ENCODE measurements at regions not wholly inside any gene's neighbourhood (a gene's known extent, or its start where the extent isn't known, plus 50 kb on each side); places are given as distances from the start of the nearest gene placed in this dataset.
"Not testable (repeated sequence)": the region's sequence is repeated elsewhere in the genome, so short reads cannot be mapped to it uniquely, and the experiment has no call there.

DNA sequence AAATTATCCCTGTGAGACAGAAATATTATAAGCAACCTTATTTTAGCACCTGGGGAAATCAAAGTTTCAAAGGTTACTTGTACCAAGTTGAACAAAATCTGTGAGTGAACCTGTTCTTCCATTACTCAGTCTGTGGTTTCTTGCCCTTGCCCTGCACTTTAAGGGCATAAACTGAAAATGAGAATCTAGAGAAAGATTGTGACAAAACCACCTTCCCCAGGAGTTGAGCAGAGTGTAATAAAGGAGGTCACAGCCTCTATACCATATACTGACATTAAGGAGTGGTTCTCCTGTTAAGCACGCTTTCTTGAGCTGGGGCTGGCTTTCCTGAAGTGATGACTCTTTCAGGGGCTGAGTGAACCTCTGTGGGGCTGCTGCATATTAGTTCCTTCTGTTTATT lies 143.4 kb downstream of the PDCD6IP start:
- peaks cover 4% of the 10 kb centered on the region for H3K4me1 ChIP-seq (ENCODE audit: insufficient read depth, low read length)
- no peaks in the 10 kb centered on the region for H3K27me3 ChIP-seq (ENCODE audit: insufficient read depth, low read length)
- H3K36me3 ChIP-seq (ENCODE audit: insufficient read depth, low read length) = no peaks in the 10 kb centered on the region
- H3K9me3 ChIP-seq (ENCODE audit: low read length) = no peaks in the 10 kb centered on the region
- H2AFZ ChIP-seq (ENCODE audit: low read depth, low read length) = no peak overlapping the region
- H3K4me3 ChIP-seq (ENCODE audit: low read length) = no peak overlapping the region

DNA sequence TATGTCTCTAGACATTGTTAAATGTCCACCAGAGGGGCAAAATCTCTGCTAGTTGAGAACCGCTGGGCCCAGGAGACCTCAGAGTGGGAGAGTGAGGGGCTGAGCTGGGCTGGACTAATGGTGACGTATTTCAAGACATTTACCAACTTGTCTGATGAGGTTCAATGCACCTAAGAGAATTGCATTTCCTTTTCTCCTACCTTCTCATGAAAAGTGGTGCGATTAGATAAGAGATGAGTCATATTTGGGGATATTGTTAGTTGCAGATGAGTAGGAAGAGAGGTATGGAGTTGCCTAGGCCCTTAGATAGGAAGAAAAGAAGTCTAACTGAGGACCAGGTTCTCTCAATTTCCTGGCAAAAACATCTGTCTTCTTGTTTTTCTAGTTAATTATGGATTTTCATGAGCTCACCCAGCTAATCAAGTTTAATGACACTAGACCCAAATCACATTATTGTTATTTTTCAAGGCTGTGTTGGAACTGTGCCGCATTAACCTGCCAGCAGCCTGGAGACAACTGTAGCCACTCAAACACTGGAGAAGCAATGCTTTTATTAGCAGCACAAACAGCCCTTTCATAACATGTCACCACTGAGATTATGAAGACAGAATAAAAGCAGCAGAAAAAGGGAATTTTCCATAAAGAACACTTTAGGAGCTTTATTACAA lies 144.2 kb downstream of the PDCD6IP start:
- H3K9me3 ChIP-seq (ENCODE audit: low read length) = no peaks in the 10 kb centered on the region
- no peak overlapping the region for H2AFZ ChIP-seq (ENCODE audit: low read depth, low read length)
- peaks cover 4% of the 10 kb centered on the region for H3K4me1 ChIP-seq (ENCODE audit: insufficient read depth, low read length)
- no peaks in the 10 kb centered on the region for H3K27me3 ChIP-seq (ENCODE audit: insufficient read depth, low read length)
- H3K36me3 ChIP-seq (ENCODE audit: insufficient read depth, low read length) = no peaks in the 10 kb centered on the region
- no peak overlapping the region for H3K4me3 ChIP-seq (ENCODE audit: low read length)

DNA sequence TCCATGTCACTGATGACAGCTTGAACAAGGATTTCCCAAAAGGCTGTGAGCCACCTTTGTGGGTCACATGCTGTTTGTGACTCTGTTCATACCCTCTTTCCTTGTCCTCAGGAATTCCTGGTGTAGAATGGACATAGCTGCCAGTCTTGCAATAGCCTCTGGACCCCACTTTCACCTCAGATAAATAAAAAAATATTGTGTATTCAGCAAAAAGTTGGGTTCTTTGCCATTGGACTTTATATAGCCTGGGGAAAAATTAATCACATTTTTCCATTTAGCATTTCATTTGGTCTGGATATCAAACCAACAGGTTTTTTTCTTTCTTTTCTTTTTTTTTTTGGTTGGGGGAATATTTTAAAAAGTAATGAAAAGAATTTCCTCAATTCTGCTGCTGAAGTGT lies 144.8 kb downstream of the PDCD6IP start:
- H3K9me3 ChIP-seq (ENCODE audit: low read length) = no peaks in the 10 kb centered on the region
- H3K4me3 ChIP-seq (ENCODE audit: low read length) = no peak overlapping the region
- H3K27me3 ChIP-seq (ENCODE audit: insufficient read depth, low read length) = no peaks in the 10 kb centered on the region
- no peaks in the 10 kb centered on the region for H3K36me3 ChIP-seq (ENCODE audit: insufficient read depth, low read length)
- H2AFZ ChIP-seq (ENCODE audit: low read depth, low read length) = no peak overlapping the region
- H3K4me1 ChIP-seq (ENCODE audit: insufficient read depth, low read length) = peaks cover 4% of the 10 kb centered on the region

DNA sequence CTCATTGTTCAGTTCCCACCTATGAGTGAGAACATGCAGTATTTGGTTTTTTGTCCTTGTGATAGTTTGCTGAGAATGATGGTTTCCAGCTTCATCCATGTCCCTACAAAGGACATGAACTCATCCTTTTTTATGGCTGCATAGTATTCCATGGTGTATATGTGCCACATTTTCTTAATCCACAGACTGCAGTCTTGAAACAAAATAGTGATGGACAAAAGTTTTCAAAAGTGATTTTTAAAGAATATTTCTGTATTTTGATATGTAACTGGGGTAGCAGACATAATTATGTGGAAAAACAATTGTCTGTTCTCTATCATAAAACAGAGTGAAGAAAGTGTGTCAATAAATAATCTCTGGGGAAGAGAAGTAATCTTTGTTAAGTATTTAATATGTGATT lies 148.2 kb downstream of the PDCD6IP start:
- H3K4me1 ChIP-seq (ENCODE audit: insufficient read depth, low read length); H3K27me3 ChIP-seq (ENCODE audit: insufficient read depth, low read length); H2AFZ ChIP-seq (ENCODE audit: low read depth, low read length); H3K4me3 ChIP-seq (ENCODE audit: low read length); H3K9me3 ChIP-seq (ENCODE audit: low read length); H3K36me3 ChIP-seq (ENCODE audit: insufficient read depth, low read length): not testable (repeated sequence)

DNA sequence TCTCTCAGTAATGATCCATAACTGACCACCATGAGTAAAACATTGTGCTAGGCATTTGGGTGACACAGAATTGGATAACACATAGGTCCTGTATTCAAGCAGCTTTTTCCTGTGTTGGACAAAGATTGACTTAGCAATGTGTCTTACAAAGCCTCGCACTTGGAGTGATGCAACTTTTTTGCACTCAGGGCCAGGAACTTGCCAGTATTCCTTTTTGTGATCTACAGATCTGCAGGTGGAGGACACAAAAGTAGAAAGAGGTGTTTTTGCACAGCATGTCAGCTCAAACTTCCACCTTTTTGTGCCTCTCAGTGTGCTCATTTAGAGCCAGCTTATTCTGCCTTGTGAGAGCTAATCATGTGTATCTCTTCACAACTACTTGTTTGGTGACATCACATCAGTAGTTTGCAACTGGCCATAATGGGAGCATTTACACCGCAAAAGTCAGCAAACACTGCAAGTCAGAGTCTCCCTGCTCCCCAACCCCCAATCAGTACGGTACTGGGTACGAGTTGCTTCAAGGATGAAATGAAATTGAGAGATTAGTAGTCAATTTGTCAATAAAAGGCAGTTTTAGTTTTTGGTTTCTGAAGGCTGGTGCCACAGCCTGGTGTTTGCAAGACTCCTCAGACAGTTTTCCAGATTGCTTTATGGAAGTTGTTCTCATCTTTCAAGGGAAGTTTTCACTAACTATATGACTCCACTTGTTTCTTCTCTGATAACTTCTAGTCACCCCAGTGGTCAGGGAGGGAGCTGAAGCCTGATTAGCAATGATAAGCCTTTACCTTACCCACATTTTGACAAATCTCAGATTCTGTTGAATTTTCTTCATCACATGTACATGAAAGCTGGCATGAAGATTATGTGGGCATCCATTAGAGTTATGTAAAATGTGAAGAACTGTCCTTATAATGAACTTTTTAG lies 149.1 kb downstream of the PDCD6IP start:
- Histone ChIP-seq H3K9me3 (ENCODE audit: low read length) (no peaks in the 10 kb centered on the region), H3K4me1 (ENCODE audit: insufficient read depth, low read length) (no peaks in the 10 kb centered on the region), H3K36me3 (ENCODE audit: insufficient read depth, low read length) (no peaks in the 10 kb centered on the region), H3K4me3 (ENCODE audit: low read length) (no peak overlapping the region), H2AFZ (ENCODE audit: low read depth, low read length) (no peak overlapping the region), H3K27me3 (ENCODE audit: insufficient read depth, low read length) (no peaks in the 10 kb centered on the region)

DNA sequence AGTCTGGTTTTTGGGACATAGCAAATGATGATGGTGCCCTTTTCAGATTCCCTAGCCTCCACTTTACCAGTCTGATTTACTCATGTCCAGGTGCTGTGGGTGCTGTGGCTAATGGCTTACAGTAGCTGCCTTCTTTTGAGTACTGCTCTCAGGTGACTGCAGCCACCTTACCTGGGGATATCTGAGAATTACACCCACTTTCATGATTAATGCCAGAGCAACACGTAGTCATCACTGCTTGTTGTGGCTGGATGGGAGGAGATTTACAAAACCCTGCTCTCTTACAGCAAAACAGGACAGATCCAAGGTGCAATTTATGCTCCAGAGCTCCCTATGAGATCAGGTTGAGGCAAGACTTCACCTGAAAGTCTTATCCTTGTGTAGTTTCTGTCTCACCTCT lies 150.6 kb downstream of the PDCD6IP start:
- H3K36me3 ChIP-seq (ENCODE audit: insufficient read depth, low read length) = no peaks in the 10 kb centered on the region
- H3K4me3 ChIP-seq (ENCODE audit: low read length) = no peak overlapping the region
- H3K4me1 ChIP-seq (ENCODE audit: insufficient read depth, low read length) = no peaks in the 10 kb centered on the region
- no peaks in the 10 kb centered on the region for H3K9me3 ChIP-seq (ENCODE audit: low read length)
- no peaks in the 10 kb centered on the region for H3K27me3 ChIP-seq (ENCODE audit: insufficient read depth, low read length)
- no peak overlapping the region for H2AFZ ChIP-seq (ENCODE audit: low read depth, low read length)

DNA sequence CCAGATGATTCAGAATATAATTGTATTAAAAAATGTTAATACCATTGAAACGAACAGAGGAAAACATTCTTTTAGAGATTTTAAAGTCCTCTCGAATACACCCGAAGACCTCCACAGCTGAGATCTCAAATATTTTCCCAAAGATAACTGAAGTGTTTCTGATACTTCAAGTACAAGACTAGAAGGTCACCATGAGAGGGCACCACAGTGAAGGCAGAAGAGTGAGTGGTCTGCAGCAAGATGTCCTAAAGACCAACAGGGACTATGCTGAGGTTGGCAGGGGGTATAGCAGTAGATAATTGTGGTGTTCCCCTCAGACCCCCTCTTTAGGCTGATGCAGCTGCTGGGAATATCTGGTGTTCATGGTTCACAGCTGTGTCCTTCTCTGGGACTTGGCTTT lies 156.5 kb downstream of the PDCD6IP start:
- no peaks in the 10 kb centered on the region for H3K4me1 ChIP-seq (ENCODE audit: insufficient read depth, low read length)
- no peaks in the 10 kb centered on the region for H3K27me3 ChIP-seq (ENCODE audit: insufficient read depth, low read length)
- H2AFZ ChIP-seq (ENCODE audit: low read depth, low read length) = no peak overlapping the region
- H3K9me3 ChIP-seq (ENCODE audit: low read length) = no peaks in the 10 kb centered on the region
- no peak overlapping the region for H3K4me3 ChIP-seq (ENCODE audit: low read length)
- no peaks in the 10 kb centered on the region for H3K36me3 ChIP-seq (ENCODE audit: insufficient read depth, low read length)

DNA sequence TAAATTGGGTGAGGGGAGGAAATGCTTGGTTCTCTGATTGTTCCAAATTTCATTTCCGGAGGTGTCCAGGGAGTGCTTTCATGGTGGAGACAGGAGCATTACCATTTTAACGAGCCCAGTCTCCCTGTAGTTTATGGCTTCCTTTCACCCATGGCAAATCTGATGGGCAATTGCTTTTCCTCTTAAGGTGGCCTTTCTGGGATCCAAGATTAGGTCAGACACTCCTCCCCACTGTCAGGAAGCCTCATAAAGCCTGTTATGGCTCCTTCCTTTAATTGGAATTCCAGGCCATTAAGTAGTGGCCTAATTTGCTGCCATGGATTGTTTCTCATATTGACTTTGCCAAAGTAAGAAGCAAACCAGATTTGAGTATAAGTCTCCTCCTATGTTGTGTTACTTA lies 157.8 kb downstream of the PDCD6IP start:
- Histone ChIP-seq H2AFZ (ENCODE audit: low read depth, low read length) (no peak overlapping the region), H3K36me3 (ENCODE audit: insufficient read depth, low read length) (no peaks in the 10 kb centered on the region), H3K27me3 (ENCODE audit: insufficient read depth, low read length) (no peaks in the 10 kb centered on the region), H3K4me3 (ENCODE audit: low read length) (no peak overlapping the region), H3K9me3 (ENCODE audit: low read length) (no peaks in the 10 kb centered on the region), H3K4me1 (ENCODE audit: insufficient read depth, low read length) (no peaks in the 10 kb centered on the region)

DNA sequence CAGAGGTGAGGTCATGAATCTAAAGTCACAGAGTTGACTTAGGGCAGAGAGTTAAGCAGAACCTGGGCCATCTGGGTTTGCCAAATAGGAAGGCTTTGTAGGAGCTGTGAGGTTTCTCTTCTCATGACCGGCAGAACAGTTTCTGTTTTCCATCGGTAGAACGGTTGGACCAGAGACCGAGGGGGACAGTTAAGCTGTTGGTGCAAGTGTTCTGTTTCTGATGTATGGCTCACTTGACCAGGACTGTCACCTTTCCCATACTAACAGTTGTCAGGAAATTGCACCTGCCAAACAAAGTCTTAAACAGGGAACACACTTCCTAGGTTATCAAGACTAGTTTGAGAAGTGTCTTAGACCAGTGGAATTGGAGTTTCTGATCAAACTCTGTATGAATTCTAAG lies 158.3 kb downstream of the PDCD6IP start:
- no peak overlapping the region for H3K4me3 ChIP-seq (ENCODE audit: low read length)
- H3K36me3 ChIP-seq (ENCODE audit: insufficient read depth, low read length) = no peaks in the 10 kb centered on the region
- H3K4me1 ChIP-seq (ENCODE audit: insufficient read depth, low read length) = no peaks in the 10 kb centered on the region
- H3K27me3 ChIP-seq (ENCODE audit: insufficient read depth, low read length) = no peaks in the 10 kb centered on the region
- H2AFZ ChIP-seq (ENCODE audit: low read depth, low read length) = no peak overlapping the region
- H3K9me3 ChIP-seq (ENCODE audit: low read length) = no peaks in the 10 kb centered on the region

DNA sequence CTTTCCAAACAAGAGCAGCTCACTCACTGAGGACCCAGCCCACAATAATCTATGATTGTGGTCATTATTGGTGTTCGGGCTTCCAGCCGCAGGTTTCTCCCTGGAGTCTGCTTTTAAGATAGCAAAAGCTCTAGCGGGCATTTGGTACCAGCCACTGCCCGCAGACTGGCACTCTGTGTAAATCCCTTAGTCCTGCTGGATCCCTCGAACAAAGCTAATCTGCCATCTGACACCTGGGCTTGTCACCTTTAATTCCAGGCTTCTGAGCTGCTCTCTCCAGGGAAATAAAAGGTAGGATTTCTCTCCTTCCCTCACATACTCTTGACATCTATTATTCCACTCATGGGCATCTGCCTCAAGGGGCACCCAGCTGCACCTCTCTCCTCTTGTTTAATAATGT lies 158.7 kb downstream of the PDCD6IP start:
- Histone ChIP-seq H3K4me1 (ENCODE audit: insufficient read depth, low read length) (no peaks in the 10 kb centered on the region), H2AFZ (ENCODE audit: low read depth, low read length) (no peak overlapping the region), H3K27me3 (ENCODE audit: insufficient read depth, low read length) (no peaks in the 10 kb centered on the region), H3K9me3 (ENCODE audit: low read length) (no peaks in the 10 kb centered on the region), H3K4me3 (ENCODE audit: low read length) (no peak overlapping the region), H3K36me3 (ENCODE audit: insufficient read depth, low read length) (no peaks in the 10 kb centered on the region)

DNA sequence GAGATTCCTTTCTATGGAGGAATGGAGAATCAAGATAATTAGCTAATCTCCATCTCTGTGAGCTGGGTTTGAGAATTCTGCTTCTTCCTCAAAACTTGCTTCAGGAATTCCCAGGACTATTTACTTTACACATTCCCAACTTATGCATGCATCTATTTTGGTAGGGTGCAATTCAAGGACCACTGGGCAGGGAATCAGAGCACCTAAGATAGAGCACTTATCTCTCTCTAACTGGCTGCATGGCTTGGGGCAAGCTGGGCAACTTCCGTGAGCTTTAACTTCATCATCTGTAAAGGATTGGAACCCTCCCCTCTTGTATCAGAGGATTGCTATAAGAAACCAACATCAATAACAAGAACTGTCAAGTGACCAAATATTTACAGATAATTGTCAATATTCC lies 160.2 kb downstream of the PDCD6IP start:
- no peaks in the 10 kb centered on the region for H3K4me1 ChIP-seq (ENCODE audit: insufficient read depth, low read length)
- H2AFZ ChIP-seq (ENCODE audit: low read depth, low read length) = no peak overlapping the region
- no peak overlapping the region for H3K4me3 ChIP-seq (ENCODE audit: low read length)
- H3K36me3 ChIP-seq (ENCODE audit: insufficient read depth, low read length) = no peaks in the 10 kb centered on the region
- H3K9me3 ChIP-seq (ENCODE audit: low read length) = no peaks in the 10 kb centered on the region
- no peaks in the 10 kb centered on the region for H3K27me3 ChIP-seq (ENCODE audit: insufficient read depth, low read length)

DNA sequence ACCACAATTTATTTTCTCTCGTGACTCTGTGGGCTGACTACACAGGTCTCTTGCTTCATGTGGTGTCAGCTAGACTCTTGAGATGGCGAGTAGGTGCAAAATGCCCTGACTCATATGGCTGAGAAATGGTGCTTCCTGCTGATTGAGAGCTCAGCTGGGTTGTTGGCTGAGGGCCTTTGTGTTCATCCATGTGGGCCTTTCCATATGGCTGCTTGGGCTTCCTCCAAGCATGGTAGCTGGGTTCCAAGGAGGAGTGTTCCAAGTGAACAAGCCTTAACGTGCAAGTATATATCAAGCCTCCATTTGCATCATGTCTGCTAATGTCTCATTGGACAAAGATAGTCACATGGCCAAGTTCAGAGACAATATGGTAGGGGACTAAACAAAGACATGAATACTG lies 164.0 kb downstream of the PDCD6IP start:
- Histone ChIP-seq H3K36me3 (ENCODE audit: insufficient read depth, low read length) (no peaks in the 10 kb centered on the region), H3K4me1 (ENCODE audit: insufficient read depth, low read length) (no peaks in the 10 kb centered on the region), H3K4me3 (ENCODE audit: low read length) (no peak overlapping the region), H3K9me3 (ENCODE audit: low read length) (no peaks in the 10 kb centered on the region), H2AFZ (ENCODE audit: low read depth, low read length) (no peak overlapping the region), H3K27me3 (ENCODE audit: insufficient read depth, low read length) (no peaks in the 10 kb centered on the region)

DNA sequence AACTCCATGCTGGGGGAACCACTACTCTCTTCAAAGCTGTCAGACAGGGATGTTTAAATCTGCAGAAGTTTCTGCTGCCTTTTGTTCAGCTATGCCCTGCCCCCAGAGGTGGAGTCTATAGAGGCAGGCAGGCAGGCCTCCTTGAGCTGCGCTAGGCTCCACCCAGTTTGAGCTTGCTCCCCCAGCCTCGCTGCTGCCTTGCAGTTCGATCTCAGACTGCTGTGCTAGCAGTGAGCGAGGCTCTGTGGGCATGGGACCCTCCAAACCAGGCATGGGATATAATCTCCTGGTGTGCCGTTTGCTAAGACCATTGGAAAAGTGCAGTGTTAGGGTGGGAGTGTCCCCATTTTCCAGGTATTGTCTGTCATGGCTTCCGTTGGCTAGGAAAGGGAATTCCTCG lies 171.8 kb downstream of the PDCD6IP start:
- H3K36me3 ChIP-seq (ENCODE audit: insufficient read depth, low read length); H3K4me1 ChIP-seq (ENCODE audit: insufficient read depth, low read length); H3K4me3 ChIP-seq (ENCODE audit: low read length); H2AFZ ChIP-seq (ENCODE audit: low read depth, low read length); H3K27me3 ChIP-seq (ENCODE audit: insufficient read depth, low read length); H3K9me3 ChIP-seq (ENCODE audit: low read length): not testable (repeated sequence)

Data from neuron (in vitro differentiated cells).